Heart right ventricle (tissue), 16 donors: ENCODE measurements at regions not wholly inside any gene's neighbourhood (a gene's known extent, or its start where the extent isn't known, plus 50 kb on each side); places are given as distances from the start of the nearest gene placed in this dataset.

Source experiments
- ATAC-seq, 8 donors: fragments of 200-7000 bp; cut with Tn5 transposase; one replicate each; pipeline ENCODE4 v1.9.1; 2020; ENCODE audit warnings: mild to moderate bottlenecking in 8 of 8, moderate library complexity in 8 of 8, moderate number of reproducible peaks in 1 of 8
- DNase-seq, 2 donors: peaks; one replicate each; pipeline ENCODE4 v3.0.0-alpha.2; 2020
- H3K27ac ChIP-seq, 10 donors: fragments of 200-600 bp; sonication (generic) in 2 of 10; one replicate each; pipeline versions ENCODE4 v1.5.0 to v1.8.0; 2020 to 2022; ENCODE audit warnings: mild to moderate bottlenecking in 3 of 10
- H3K27me3 ChIP-seq, 7 donors: fragments of 200-600 bp; one replicate each; pipeline ENCODE4 v1.8.0; 2021 to 2022; ENCODE audit warnings: mild to moderate bottlenecking in 2 of 7
- H3K36me3 ChIP-seq, 9 donors: fragments of 200-600 bp; sonication (generic) in 1 of 9; one replicate each; pipeline versions ENCODE4 v1.5.0 to v1.8.0; 2020 to 2022; ENCODE audit warnings: mild to moderate bottlenecking in 2 of 9
- H3K4me1 ChIP-seq, 9 donors: fragments of 200-600 bp; sonication (generic) in 1 of 9; one replicate each; pipeline versions ENCODE4 v1.5.0 to v1.8.0; 2020 to 2022; ENCODE audit warnings: mild to moderate bottlenecking in 4 of 9
- H3K4me3 ChIP-seq, 10 donors: fragments of 200-600 bp; sonication (generic) in 2 of 10; one replicate each; pipeline versions ENCODE4 v1.5.0 to v1.8.0; 2020 to 2022; ENCODE audit warnings: mild to moderate bottlenecking in 7 of 10, moderate library complexity in 2 of 10
- H3K9me3 ChIP-seq, 11 donors: fragments of 200-600 bp in 10 of 11; sonication (generic) in 2 of 11; one replicate each; pipeline versions ENCODE4 v1.5.0 to v1.8.0; 2013 to 2022; ENCODE audit warnings: mild to moderate bottlenecking in 2 of 11, control low read depth in 1 of 11, moderate library complexity in 1 of 11
- CTCF ChIP-seq, 9 donors: fragments of 200-600 bp; sonication (generic) in 2 of 9; IDR thresholded peaks; one replicate each; pipeline versions ENCODE4 v1.5.0 to v1.8.0; 2021 to 2022; ENCODE audit warnings: antibody characterized with exemption in 9 of 9, mild to moderate bottlenecking in 5 of 9, moderate library complexity in 1 of 9
- WGBS, 2 donors: extraction: QIAGEN DNeasy Blood & Tissue Kit; methylation state at CpG; one replicate each; pipeline ENCODE4 v1.1.7; 2013; ENCODE audit warnings: inconsistent platforms in 1 of 2; 5-methylcytosine and 5-hydroxymethylcytosine counted together
- intact Hi-C, 10 donors: fragments of 100-400 bp; cut with DNase I; formaldehyde crosslinking; loops; one replicate each; pipeline versions ENCODE4 v1.11.1 to v1.14.2; 2022
- donor health status: Arrhythmogenic right ventricular cardiomyopathy.
- donor health status: ischemic (EF 13 %, LVEDD 7.1; RV severe dilation, severe dysfunction).
- donor health status: healthy with polysubstance abuse.
- donor health status: DM: no; HTN: yes; CAD: no.
- donor health status: DM: no; HTN: no; CAD: no.
- donor health status: ischemic (EF 25% LVEDD 6.9; RV normal size, moderate dysfunction).
- donor health status: ischemic (EF 25% LVEDD 5.7; RV mildly dilated, moderate dysfunction).
- donor health status: healthy.
- donor health status: DM: yes; HTN: yes; CAD: no.
- donor health status: Ischemic cardiomyopathy.
- donor health status: ischemic (EF 35%, LVEDD 5.7; RV mildly dilated, moderate dysfunction).
- donor health status: nonischemic (EF 11% LVEDD 7.7; RV severe dilation, severe dysfunction).
- donor health status: DM: yes; HTN: yes; CAD: no.
- donor health status: PGD.
- donor health status: ischemic (EF 29% LVEDD 5.4; RV normal size, mild dysfunction).
- donor health status: nonischemic (EF 23%, LVEDD 6.1; RV moderate dilation, normal function).

- DNase-seq (no peak), ATAC-seq (no peak)
- peaks cover 0 to 14% (median 0%) of the 10 kb centered on the region in 11 donors for H3K9me3 ChIP-seq
- 45 to 49% methylated on average over 4 of the region's 4 CpGs for WGBS, 2 donors
- TF ChIP-seq CTCF (IDR thresholded peaks at IDR 0.05) = no peak
- H3K27me3 ChIP-seq = no peaks in the 10 kb centered on the region
- H3K4me3 ChIP-seq = no peak overlapping the region
- no peaks in the 10 kb centered on the region for H3K4me1 ChIP-seq
- no peaks in the 10 kb centered on the region for H3K36me3 ChIP-seq
- H3K27ac ChIP-seq = no peak overlapping the region
- intact Hi-C loops = no loop called here
Observed at GRCh38 chr2:147110317-147110716, 734.5 kb upstream of the ACVR2A start.

GRCh38 chr2:147109291-147109690, 735.5 kb upstream of the ACVR2A start:
- Histone ChIP-seq H3K4me1 (no peaks in the 10 kb centered on the region), H3K9me3 (peaks cover 0 to 14% (median 0%) of the 10 kb centered on the region in 11 donors), H3K27ac (no peak overlapping the region), H3K36me3 (no peaks in the 10 kb centered on the region), H3K27me3 (no peaks in the 10 kb centered on the region), H3K4me3 (no peak overlapping the region)
- ATAC-seq (no peak), DNase-seq (no peak)
- 78 to 82% methylated on average over 2 of the region's 2 CpGs for WGBS, 2 donors
- intact Hi-C loops = no loop called here
- TF ChIP-seq CTCF (IDR thresholded peaks at IDR 0.05) = no peak

- no peak for TF ChIP-seq CTCF (IDR thresholded peaks at IDR 0.05)
- no peaks in the 10 kb centered on the region for H3K36me3 ChIP-seq
- intact Hi-C loops = no loop called here
- DNase-seq = no peak
- ATAC-seq = no peak
- H3K4me1 ChIP-seq = no peaks in the 10 kb centered on the region
- no peaks in the 10 kb centered on the region for H3K27me3 ChIP-seq
- no peak overlapping the region for H3K27ac ChIP-seq
- no peak overlapping the region for H3K4me3 ChIP-seq
- 79 to 83% methylated on average over 2 of the region's 2 CpGs for WGBS, 2 donors
- peaks cover 0 to 9% (median 0%) of the 10 kb centered on the region in 11 donors for H3K9me3 ChIP-seq
Observed at GRCh38 chr2:147108548-147108947, 736.3 kb upstream of the ACVR2A start.

- ATAC-seq (no peak), DNase-seq (no peak)
- no peak for TF ChIP-seq CTCF (IDR thresholded peaks at IDR 0.05)
- Histone ChIP-seq H3K9me3 (no peaks in the 10 kb centered on the region), H3K27me3 (no peaks in the 10 kb centered on the region), H3K4me3 (no peak overlapping the region), H3K36me3 (no peaks in the 10 kb centered on the region), H3K27ac (no peak overlapping the region), H3K4me1 (no peaks in the 10 kb centered on the region)
- WGBS, 2 donors = 70% methylated on average over 5 of the region's 5 CpGs
- intact Hi-C loops = no loop called here
Observed at GRCh38 chr2:147101941-147102790, 742.7 kb upstream of the ACVR2A start.
